ENCODE measurements at regions not wholly inside any gene's neighbourhood (a gene's known extent, or its start where the extent isn't known, plus 50 kb on each side); places are given as distances from the start of the nearest gene placed in this dataset.

- Mint-ChIP-seq H3K36me3 (no peaks in the 10 kb centered on the region), H3K27me3 (no peaks in the 10 kb centered on the region), H3K4me1 (no peaks in the 10 kb centered on the region), H3K4me3 (no peak overlapping the region), H3K27ac (no peak overlapping the region), H3K9me3 (no peaks in the 10 kb centered on the region)
- CTCF ChIA-PET: no interaction called here
- DNase-seq: no peak
Measured at GRCh38 chr11:92892802-92893684, 76.4 kb upstream of the MTNR1B start.

- no peaks in the 10 kb centered on the region for H3K4me1 Mint-ChIP-seq
- no peak overlapping the region for H3K27ac Mint-ChIP-seq
- CTCF ChIA-PET: no interaction called here
Measured at GRCh38 chr11:92894197-92894596, 75.3 kb upstream of the MTNR1B start.

GRCh38 chr11:92897487-92897886 is 72.0 kb upstream of the MTNR1B start:
- no peak overlapping the region for H3K4me3 Mint-ChIP-seq
- H3K9me3 Mint-ChIP-seq: no peaks in the 10 kb centered on the region
- CTCF ChIA-PET: no interaction called here

More at GRCh38 chr11:92894197-92894596, 75.3 kb upstream of the MTNR1B start:
- no peaks in the 10 kb centered on the region for H3K27me3 Mint-ChIP-seq
- no peak for DNase-seq
- H3K4me3 Mint-ChIP-seq: no peak overlapping the region
- H3K9me3 Mint-ChIP-seq: no peaks in the 10 kb centered on the region
- H3K36me3 Mint-ChIP-seq: no peaks in the 10 kb centered on the region

GRCh38 chr11:92902417-92902816 is 67.0 kb upstream of the MTNR1B start:
- no peaks in the 10 kb centered on the region for H3K9me3 Mint-ChIP-seq
- no peak for DNase-seq
- H3K27ac Mint-ChIP-seq: no peak overlapping the region
- no peaks in the 10 kb centered on the region for H3K36me3 Mint-ChIP-seq
- H3K27me3 Mint-ChIP-seq: no peaks in the 10 kb centered on the region
- H3K4me3 Mint-ChIP-seq: no peak overlapping the region
- no peaks in the 10 kb centered on the region for H3K4me1 Mint-ChIP-seq
- CTCF ChIA-PET: no interaction called here

More at GRCh38 chr11:92897487-92897886, 72.0 kb upstream of the MTNR1B start:
- no peaks in the 10 kb centered on the region for H3K4me1 Mint-ChIP-seq
- no peaks in the 10 kb centered on the region for H3K36me3 Mint-ChIP-seq
- DNase-seq: no peak
- no peak overlapping the region for H3K27ac Mint-ChIP-seq
- H3K27me3 Mint-ChIP-seq: no peaks in the 10 kb centered on the region

- CTCF ChIA-PET: no interaction called here
- no peaks in the 10 kb centered on the region for H3K4me1 Mint-ChIP-seq
- no peak overlapping the region for H3K27ac Mint-ChIP-seq
- no peaks in the 10 kb centered on the region for H3K36me3 Mint-ChIP-seq
- H3K4me3 Mint-ChIP-seq: no peak overlapping the region
- no peaks in the 10 kb centered on the region for H3K27me3 Mint-ChIP-seq
- no peak for DNase-seq
- H3K9me3 Mint-ChIP-seq: no peaks in the 10 kb centered on the region
Measured at GRCh38 chr11:92907671-92908070, 61.8 kb upstream of the MTNR1B start.

- no peak for DNase-seq
- CTCF ChIA-PET: no interaction called here
- Mint-ChIP-seq H3K4me3 (no peak overlapping the region), H3K4me1 (no peaks in the 10 kb centered on the region), H3K9me3 (no peaks in the 10 kb centered on the region), H3K36me3 (no peaks in the 10 kb centered on the region), H3K27me3 (no peaks in the 10 kb centered on the region), H3K27ac (no peak overlapping the region)
Measured at GRCh38 chr11:92909214-92909613, 60.2 kb upstream of the MTNR1B start.

GRCh38 chr11:92911478-92911877 is 58.0 kb upstream of the MTNR1B start:
- CTCF ChIA-PET: no interaction called here
- H3K36me3 Mint-ChIP-seq: no peaks in the 10 kb centered on the region
- H3K4me1 Mint-ChIP-seq: no peaks in the 10 kb centered on the region
- H3K4me3 Mint-ChIP-seq: no peak overlapping the region
- no peaks in the 10 kb centered on the region for H3K27me3 Mint-ChIP-seq
- H3K9me3 Mint-ChIP-seq: no peaks in the 10 kb centered on the region
- no peak overlapping the region for H3K27ac Mint-ChIP-seq
- DNase-seq: no peak

- Mint-ChIP-seq H3K4me3 (no peak overlapping the region), H3K9me3 (no peaks in the 10 kb centered on the region), H3K4me1 (no peaks in the 10 kb centered on the region), H3K27me3 (no peaks in the 10 kb centered on the region), H3K36me3 (no peaks in the 10 kb centered on the region), H3K27ac (no peak overlapping the region)
- DNase-seq: no peak
- CTCF ChIA-PET: interaction anchor here (0.6 to 1.2 kb wide), 2 partner anchors 27 to 1462 kb away, joined by 3 to 4 read pairs; no protein-coding TSS in a partner anchor
Measured at GRCh38 chr11:92915551-92915950, 53.9 kb upstream of the MTNR1B start.

GRCh38 chr11:92916299-92916698 is 53.2 kb upstream of the MTNR1B start:
- DNase-seq: no peak
- CTCF ChIA-PET: no interaction called here
- H3K27me3 Mint-ChIP-seq: no peaks in the 10 kb centered on the region
- H3K4me1 Mint-ChIP-seq: no peaks in the 10 kb centered on the region
- H3K4me3 Mint-ChIP-seq: no peak overlapping the region
- H3K27ac Mint-ChIP-seq: no peak overlapping the region
- no peaks in the 10 kb centered on the region for H3K9me3 Mint-ChIP-seq
- H3K36me3 Mint-ChIP-seq: no peaks in the 10 kb centered on the region

- no peaks in the 10 kb centered on the region for H3K4me1 Mint-ChIP-seq
- H3K36me3 Mint-ChIP-seq: no peaks in the 10 kb centered on the region
- CTCF ChIA-PET: no interaction called here
- DNase-seq: no peak
- H3K27me3 Mint-ChIP-seq: no peaks in the 10 kb centered on the region
- H3K4me3 Mint-ChIP-seq: no peak overlapping the region
- no peaks in the 10 kb centered on the region for H3K9me3 Mint-ChIP-seq
- H3K27ac Mint-ChIP-seq: no peak overlapping the region
Measured at GRCh38 chr11:92917927-92918326, 51.5 kb upstream of the MTNR1B start.

- Mint-ChIP-seq H3K9me3 (no peaks in the 10 kb centered on the region), H3K27ac (no peak overlapping the region), H3K4me1 (no peaks in the 10 kb centered on the region), H3K36me3 (no peaks in the 10 kb centered on the region), H3K4me3 (no peak overlapping the region), H3K27me3 (no peaks in the 10 kb centered on the region)
- CTCF ChIA-PET: no interaction called here
- DNase-seq: no peak
Measured at GRCh38 chr11:92919048-92919447, 50.4 kb upstream of the MTNR1B start.
